Activated T-cell treated with anti-CD3 and anti-CD28 coated beads, Interleukin-2, amount 50 U/mL, for 72 hours (primary cell): ENCODE measurements at regions not wholly inside any gene's neighbourhood (a gene's known extent, or its start where the extent isn't known, plus 50 kb on each side); places are given as distances from the start of the nearest gene placed in this dataset.

ENCODE experiments used
- ATAC-seq, 2 donors: fragments of 150-1000 bp; cut with Tn5 transposase; replicated peaks in 1 of 2; 2 replicates each; pipeline ENCODE4 v1.10.0; 2021; ENCODE audit warnings: moderate library complexity in 2 of 2, mild to moderate bottlenecking in 1 of 2
- DNase-seq, 2 donors: peaks; one replicate each; pipeline ENCODE4 v3.0.0; 2021 to 2022; ENCODE audit warnings: mixed read lengths in 1 of 2
- H3K27ac Mint-ChIP-seq: one replicate; pipeline ENCODE4 v1.8.0; 2022; ENCODE audit warnings: mild to moderate bottlenecking, moderate library complexity, mixed read lengths
- H3K27me3 Mint-ChIP-seq: one replicate; pipeline ENCODE4 v1.8.0; 2022; ENCODE audit warnings: low read depth, mixed read lengths
- H3K36me3 Mint-ChIP-seq, 2 donors: one replicate each; pipeline ENCODE4 v1.8.0; 2022; ENCODE audit warnings: mixed read lengths in 2 of 2, mild to moderate bottlenecking in 1 of 2; ENCODE audit not compliant: insufficient read depth in 2 of 2
- H3K4me1 Mint-ChIP-seq: one replicate; pipeline ENCODE4 v1.8.0; 2022; ENCODE audit warnings: low read depth, mixed read lengths
- H3K4me3 Mint-ChIP-seq, 2 donors: one replicate each; pipeline ENCODE4 v1.8.0; 2022; ENCODE audit warnings: mild to moderate bottlenecking in 2 of 2, mixed read lengths in 2 of 2, moderate library complexity in 2 of 2
- H3K9me3 Mint-ChIP-seq, 2 donors: one replicate each; pipeline ENCODE4 v1.8.0; 2022; ENCODE audit warnings: mixed read lengths in 2 of 2

DNA sequence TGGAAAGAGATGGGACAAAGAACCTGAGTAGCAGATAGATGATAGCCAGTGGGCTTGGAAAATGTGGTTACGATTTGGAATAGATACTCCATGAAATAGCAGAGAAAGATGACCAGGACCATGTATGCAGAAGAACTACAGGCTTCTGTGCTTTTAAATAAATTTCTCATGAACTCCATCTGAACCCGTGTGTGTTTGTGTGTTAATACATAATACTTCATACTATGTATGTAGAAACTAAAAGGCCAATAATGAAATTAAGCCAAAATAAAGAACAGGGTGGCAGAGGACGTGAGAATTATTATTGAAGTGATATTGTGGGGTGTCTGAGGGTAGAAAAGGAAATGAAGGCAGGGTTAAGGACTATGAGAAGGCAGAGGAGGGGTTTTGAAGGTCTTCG, 385.1 kb upstream of the RPS23 start:
- no peak overlapping the region for H3K27ac Mint-ChIP-seq
- ATAC-seq: no peak
- H3K4me1 Mint-ChIP-seq: no peaks in the 10 kb centered on the region
- DNase-seq: no peak
- H3K9me3 Mint-ChIP-seq: no peaks in the 10 kb centered on the region
- no peak overlapping the region for H3K4me3 Mint-ChIP-seq
- H3K36me3 Mint-ChIP-seq: no peaks in the 10 kb centered on the region
- H3K27me3 Mint-ChIP-seq: peaks cover 8% of the 10 kb centered on the region

DNA sequence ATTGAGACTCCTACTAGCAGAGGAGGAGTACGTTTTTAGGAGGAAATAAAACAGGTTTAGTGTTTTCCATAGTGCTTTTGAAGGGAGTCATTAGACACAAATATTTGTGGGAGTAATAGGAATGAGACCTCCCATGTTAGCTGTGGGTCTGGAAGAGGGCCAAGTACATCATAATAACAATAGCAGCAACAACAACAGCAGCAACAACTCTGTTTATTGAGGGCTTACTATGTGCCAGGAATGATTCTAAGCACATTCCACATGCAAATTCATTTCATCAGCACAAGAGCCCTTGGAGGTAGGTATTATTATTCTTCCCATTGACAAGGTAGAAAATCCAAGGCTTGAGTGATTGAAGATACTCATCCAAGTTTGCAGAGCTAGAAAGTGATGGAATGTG, 384.2 kb upstream of the RPS23 start:
- Mint-ChIP-seq H3K27me3 (peaks cover 13% of the 10 kb centered on the region), H3K36me3 (no peaks in the 10 kb centered on the region), H3K4me3 (no peak overlapping the region), H3K4me1 (no peaks in the 10 kb centered on the region), H3K9me3 (no peaks in the 10 kb centered on the region), H3K27ac (no peak overlapping the region)
- DNase-seq (no peak), ATAC-seq (no peak)

- ATAC-seq: no peak
- no peaks in the 10 kb centered on the region for H3K36me3 Mint-ChIP-seq
- H3K9me3 Mint-ChIP-seq: no peaks in the 10 kb centered on the region
- peaks cover 10% of the 10 kb centered on the region for H3K27me3 Mint-ChIP-seq
- H3K4me1 Mint-ChIP-seq: no peaks in the 10 kb centered on the region
- DNase-seq: no peak
- no peak overlapping the region for H3K27ac Mint-ChIP-seq
- H3K4me3 Mint-ChIP-seq: no peak overlapping the region
Measured at GRCh38 chr5:82661933-82662332, 383.8 kb upstream of the RPS23 start.

DNA sequence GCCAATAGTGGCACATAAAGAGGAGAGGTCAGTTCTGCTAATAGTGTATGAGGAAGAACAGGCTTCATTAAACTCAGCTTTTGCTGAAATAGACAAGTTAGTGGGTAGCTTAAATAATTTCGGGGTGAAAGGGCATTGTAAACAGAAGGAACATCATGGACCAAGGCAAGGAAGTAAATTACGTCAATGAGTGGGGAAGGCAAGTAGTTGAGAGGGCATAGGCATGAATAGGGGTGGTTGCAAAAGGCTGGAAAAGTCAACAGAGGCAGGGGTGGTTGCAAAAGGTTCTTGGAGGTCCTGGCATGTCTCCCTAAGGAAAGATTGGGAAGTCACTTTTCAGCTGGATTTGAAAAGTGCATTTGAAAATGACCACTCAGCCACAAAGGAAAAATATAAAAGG, 383.3 kb upstream of the RPS23 start:
- H3K4me1 Mint-ChIP-seq: no peaks in the 10 kb centered on the region
- H3K27me3 Mint-ChIP-seq: peaks cover 7% of the 10 kb centered on the region
- no peaks in the 10 kb centered on the region for H3K36me3 Mint-ChIP-seq
- no peak overlapping the region for H3K27ac Mint-ChIP-seq
- ATAC-seq (no peak), DNase-seq (no peak)
- no peaks in the 10 kb centered on the region for H3K9me3 Mint-ChIP-seq
- H3K4me3 Mint-ChIP-seq: no peak overlapping the region

GRCh38 chr5:82659115-82659514, 381.0 kb upstream of the RPS23 start:
- peaks cover 7% of the 10 kb centered on the region for H3K27me3 Mint-ChIP-seq
- no peaks in the 10 kb centered on the region for H3K36me3 Mint-ChIP-seq
- ATAC-seq: no peak
- H3K27ac Mint-ChIP-seq: no peak overlapping the region
- H3K4me1 Mint-ChIP-seq: no peaks in the 10 kb centered on the region
- no peak overlapping the region for H3K4me3 Mint-ChIP-seq
- no peak for DNase-seq
- no peaks in the 10 kb centered on the region for H3K9me3 Mint-ChIP-seq

DNA sequence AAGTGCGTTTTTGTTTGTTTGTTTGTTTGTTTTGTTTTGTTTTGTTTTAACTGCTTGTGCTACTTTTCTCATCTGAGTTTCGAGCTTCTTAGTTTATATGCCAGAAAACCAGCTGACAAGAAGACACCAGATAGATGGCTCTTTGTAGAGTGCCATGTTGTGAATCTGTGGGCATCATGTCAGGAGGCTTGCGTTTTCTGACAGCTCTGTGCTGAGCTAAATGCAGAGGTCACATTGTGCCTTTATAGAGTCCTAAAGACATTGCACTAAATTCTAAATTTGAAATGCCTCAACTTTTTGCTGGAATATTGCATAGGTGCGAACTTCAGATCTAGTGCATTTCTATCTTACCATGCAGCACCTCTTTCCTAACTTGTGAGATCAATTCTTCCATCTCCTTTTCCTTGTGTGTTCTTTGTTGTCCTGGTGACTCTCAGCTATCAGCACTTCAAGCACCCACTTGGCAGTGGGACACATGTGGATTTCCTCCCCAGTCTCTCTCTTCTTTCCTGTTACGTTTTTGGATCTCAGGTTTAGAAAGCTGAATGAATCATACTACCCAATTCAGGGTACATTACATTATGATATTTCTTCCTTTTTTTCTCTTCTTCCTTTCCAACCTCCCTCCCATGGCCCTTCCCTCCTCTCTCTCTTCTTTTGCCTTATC, 379.0 kb upstream of the RPS23 start:
- no peak overlapping the region for H3K27ac Mint-ChIP-seq
- no peaks in the 10 kb centered on the region for H3K36me3 Mint-ChIP-seq
- no peaks in the 10 kb centered on the region for H3K9me3 Mint-ChIP-seq
- H3K27me3 Mint-ChIP-seq: peaks cover 15% of the 10 kb centered on the region
- no peak overlapping the region for H3K4me3 Mint-ChIP-seq
- DNase-seq (no peak), ATAC-seq (no peak)
- no peaks in the 10 kb centered on the region for H3K4me1 Mint-ChIP-seq

DNA sequence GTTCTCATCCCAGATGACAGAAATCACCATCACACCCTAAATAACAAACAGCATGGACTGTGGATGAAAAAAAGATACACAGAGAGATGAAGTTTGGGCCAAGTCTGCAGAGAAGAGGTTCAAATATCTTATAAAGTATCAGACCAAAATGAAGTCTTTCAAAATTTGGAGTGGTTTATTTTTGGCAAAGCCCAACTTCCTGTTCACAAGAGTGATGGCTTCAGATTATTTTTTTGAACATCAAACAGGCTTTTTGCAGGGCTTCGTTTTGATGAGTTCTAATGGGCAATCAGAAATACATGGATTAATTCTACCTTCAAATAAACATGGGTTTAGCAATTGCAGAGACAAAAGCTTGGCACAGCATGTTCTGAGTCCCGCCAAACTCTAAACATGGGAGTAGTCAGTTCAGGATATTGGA, 378.2 kb upstream of the RPS23 start:
- no peaks in the 10 kb centered on the region for H3K9me3 Mint-ChIP-seq
- peaks cover 17% of the 10 kb centered on the region for H3K27me3 Mint-ChIP-seq
- no peak for DNase-seq
- no peaks in the 10 kb centered on the region for H3K36me3 Mint-ChIP-seq
- H3K27ac Mint-ChIP-seq: no peak overlapping the region
- ATAC-seq: no peak
- no peak overlapping the region for H3K4me3 Mint-ChIP-seq
- H3K4me1 Mint-ChIP-seq: no peaks in the 10 kb centered on the region

GRCh38 chr5:82655078-82655477, 376.9 kb upstream of the RPS23 start:
- H3K27me3 Mint-ChIP-seq: peaks cover 17% of the 10 kb centered on the region

DNA sequence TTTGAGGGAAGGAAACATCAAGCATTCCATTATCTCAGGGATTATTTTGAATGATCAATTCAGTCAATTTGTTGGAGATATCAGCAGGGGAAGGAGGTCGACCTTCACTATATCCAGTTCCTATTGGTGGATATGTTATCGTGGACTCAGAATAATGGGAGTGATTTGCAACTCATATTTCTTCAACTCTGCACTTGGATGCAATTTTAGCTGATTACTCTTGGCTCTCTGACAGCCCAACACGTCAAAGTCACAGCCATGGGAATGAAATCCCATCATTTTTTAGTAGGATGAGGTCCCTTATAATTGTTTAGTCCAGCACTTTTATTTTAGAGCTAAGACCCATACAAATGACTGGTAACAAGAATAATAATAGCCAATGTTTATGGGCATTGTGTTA, 371.8 kb upstream of the RPS23 start:
- DNase-seq: no peak
- peaks cover 11% of the 10 kb centered on the region for H3K27me3 Mint-ChIP-seq
- H3K9me3 Mint-ChIP-seq: no peaks in the 10 kb centered on the region
- no peak for ATAC-seq
- no peak overlapping the region for H3K4me3 Mint-ChIP-seq
- no peaks in the 10 kb centered on the region for H3K36me3 Mint-ChIP-seq
- H3K4me1 Mint-ChIP-seq: no peaks in the 10 kb centered on the region
- no peak overlapping the region for H3K27ac Mint-ChIP-seq

More at GRCh38 chr5:82655078-82655477, 376.9 kb upstream of the RPS23 start:
- no peak overlapping the region for H3K4me3 Mint-ChIP-seq
- H3K9me3 Mint-ChIP-seq: no peaks in the 10 kb centered on the region
- no peaks in the 10 kb centered on the region for H3K4me1 Mint-ChIP-seq
- H3K27ac Mint-ChIP-seq: no peak overlapping the region
- DNase-seq (no peak), ATAC-seq (no peak)
- no peaks in the 10 kb centered on the region for H3K36me3 Mint-ChIP-seq

- H3K4me1 Mint-ChIP-seq: no peaks in the 10 kb centered on the region
- H3K27me3 Mint-ChIP-seq: no peaks in the 10 kb centered on the region
- no peaks in the 10 kb centered on the region for H3K36me3 Mint-ChIP-seq
- H3K27ac Mint-ChIP-seq: no peak overlapping the region
- no peaks in the 10 kb centered on the region for H3K9me3 Mint-ChIP-seq
- ATAC-seq (no peak), DNase-seq (no peak)
- H3K4me3 Mint-ChIP-seq: no peak overlapping the region
Measured at GRCh38 chr5:82644766-82645165, 366.6 kb upstream of the RPS23 start.

DNA sequence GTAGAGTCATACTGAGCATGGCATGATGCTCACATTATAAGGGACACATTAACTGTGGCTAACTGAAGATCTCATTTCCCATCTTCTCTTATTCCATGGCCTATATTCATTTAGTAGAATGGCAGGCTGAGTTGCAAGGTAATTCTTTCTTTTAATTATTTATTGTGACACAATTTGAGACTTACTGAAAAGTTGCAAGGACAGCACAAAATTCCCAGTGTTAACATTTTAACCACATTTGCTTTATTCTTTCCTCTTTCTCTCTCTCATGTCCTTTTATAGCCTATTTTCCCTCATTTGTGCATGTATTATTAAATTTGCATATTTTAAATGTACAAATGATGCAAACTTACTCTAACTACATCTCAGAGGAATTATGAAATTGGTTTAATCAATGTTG, 366.1 kb upstream of the RPS23 start:
- Mint-ChIP-seq H3K27ac (no peak overlapping the region), H3K27me3 (no peaks in the 10 kb centered on the region), H3K4me1 (peaks cover 4% of the 10 kb centered on the region), H3K36me3 (no peaks in the 10 kb centered on the region), H3K9me3 (no peaks in the 10 kb centered on the region), H3K4me3 (no peak overlapping the region)
- no peak for ATAC-seq
- DNase-seq: no peak

GRCh38 chr5:82642313-82642712, 364.2 kb upstream of the RPS23 start:
- Mint-ChIP-seq H3K4me3 (no peak overlapping the region), H3K4me1 (peaks cover 4% of the 10 kb centered on the region), H3K36me3 (no peaks in the 10 kb centered on the region), H3K27me3 (no peaks in the 10 kb centered on the region), H3K9me3 (no peaks in the 10 kb centered on the region), H3K27ac (no peak overlapping the region)
- DNase-seq (no peak), ATAC-seq (no peak)

DNA sequence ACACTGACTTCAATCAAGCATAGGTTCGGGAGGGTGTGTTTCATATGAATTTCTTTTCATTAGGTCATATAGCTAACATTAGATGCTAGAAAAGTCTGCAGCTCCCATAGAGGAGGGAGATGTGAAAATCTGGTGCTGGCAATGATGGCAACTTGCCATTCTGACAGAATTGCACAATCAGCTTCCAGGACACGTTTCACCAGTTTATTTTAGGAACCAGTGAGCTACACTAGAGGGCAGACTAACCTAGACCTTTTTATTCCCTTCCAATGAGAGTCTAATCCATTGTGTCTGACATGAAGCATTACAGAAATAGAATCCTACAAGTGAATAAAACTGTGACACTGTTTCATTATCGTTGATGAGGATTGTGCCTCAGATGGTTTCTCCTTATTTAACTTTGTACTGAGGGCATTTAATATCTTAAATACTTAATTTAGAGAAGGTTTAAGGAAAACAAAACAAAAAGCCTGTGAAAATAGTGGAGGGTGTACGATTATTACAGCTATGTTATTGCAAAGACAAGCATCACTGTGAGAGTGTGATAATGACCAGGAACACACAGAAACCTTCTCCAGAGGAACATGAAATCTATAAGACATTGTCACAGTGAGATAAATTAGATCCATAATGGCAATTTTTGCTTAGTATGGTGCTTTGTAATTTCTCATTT, 363.3 kb upstream of the RPS23 start:
- H3K36me3 Mint-ChIP-seq: no peaks in the 10 kb centered on the region
- peak overlapping the region; percentile 11 for H3K27ac Mint-ChIP-seq
- H3K4me3 Mint-ChIP-seq: no peak overlapping the region
- peaks cover 4% of the 10 kb centered on the region for H3K4me1 Mint-ChIP-seq
- H3K9me3 Mint-ChIP-seq: no peaks in the 10 kb centered on the region
- H3K27me3 Mint-ChIP-seq: no peaks in the 10 kb centered on the region
- peak in 1 of 2 donors; percentile 9 for DNase-seq
- ATAC-seq: peak; percentile 60 to 73

DNA sequence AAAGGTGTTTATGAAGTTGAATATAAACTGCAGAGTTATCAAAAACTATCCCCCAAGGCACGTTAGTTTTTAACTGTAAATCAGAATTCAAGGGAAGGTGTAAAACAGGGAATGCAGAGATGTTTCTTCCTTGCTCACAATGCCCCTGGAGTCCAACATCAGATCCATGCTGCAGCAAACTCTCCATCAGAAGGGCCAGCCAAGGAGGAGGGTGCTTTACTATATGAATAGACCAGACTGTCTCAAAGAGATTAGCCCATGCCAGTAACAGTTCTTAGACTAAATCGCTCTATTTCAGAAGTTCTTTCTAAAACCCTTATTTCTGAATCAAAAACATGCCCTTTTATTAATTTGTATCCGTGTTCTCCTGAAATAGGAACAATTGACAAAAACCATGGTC, 362.8 kb upstream of the RPS23 start:
- H3K27ac Mint-ChIP-seq: no peak overlapping the region
- peaks cover 4% of the 10 kb centered on the region for H3K4me1 Mint-ChIP-seq
- H3K27me3 Mint-ChIP-seq: no peaks in the 10 kb centered on the region
- no peaks in the 10 kb centered on the region for H3K36me3 Mint-ChIP-seq
- H3K4me3 Mint-ChIP-seq: no peak overlapping the region
- H3K9me3 Mint-ChIP-seq: no peaks in the 10 kb centered on the region
- DNase-seq (no peak), ATAC-seq (no peak)
